HCT116 (cell line): ENCODE measurements at regions not wholly inside any gene's neighbourhood (a gene's known extent, or its start where the extent isn't known, plus 50 kb on each side); places are given as distances from the start of the nearest gene placed in this dataset.

Source experiments
- ATAC-seq: fragments of 200-7000 bp; cut with Tn5 transposase; 2 replicates; pipeline ENCODE4 v1.9.1; 2020; ENCODE audit warnings: mild to moderate bottlenecking, moderate library complexity
- BruUV-seq: library from RNA; stranded (reverse); fragments of 400-500 nt; replicated peaks from 2 replicates; lab custom pipeline; 2021; lab: Mats Ljungman, UMichigan
- CTCF ChIA-PET: fragments of 300-600 bp; sonication (Branson Sonifier 250); formaldehyde crosslinking; loops from one replicate; lab custom pipeline; 2021; ENCODE audit warnings: antibody characterized with exemption; lab: Charles Lee
- POLR2A ChIA-PET: fragments of 300-600, 350-600 bp; sonication (Branson Sonifier 250); formaldehyde crosslinking; loops from one replicate; lab custom pipeline; 2021; ENCODE audit warnings: antibody characterized with exemption; lab: Charles Lee
- RAD21 ChIA-PET, 2 experiments: fragments of 300-600 bp; sonication (Branson Sonifier 250); formaldehyde crosslinking; loops; one replicate each; lab custom pipeline; 2023; ENCODE audit warnings: low total read pairs in 2 of 2; ENCODE audit not compliant: uncharacterized antibody in 2 of 2, unreplicated experiment in 2 of 2, low non-redundant PET in 1 of 2; lab: Charles Lee
- DNase-seq: peaks from one replicate; pipeline ENCODE4 v3.0.0-alpha.2; 2010; ENCODE audit warnings: low read depth, low spot score
- H2AFZ ChIP-seq: fragments of 200-600 bp; shearing (Covaris generic), sonication (generic); 2 replicates; pipeline ENCODE4 v1.6.1; 2017; ENCODE audit warnings: low read depth, mixed run types, mixed read lengths, antibody characterized with exemption, low read length; ENCODE audit not compliant: poor library complexity, severe bottlenecking
- H3K27ac ChIP-seq: 2 replicates; pipeline ENCODE4 v1.5.1; 2012; ENCODE audit warnings: low read depth, low read length
- H3K27me3 ChIP-seq: fragments of 200-600 bp; sonication (generic); 2 replicates; pipeline ENCODE4 v1.6.1; 2016; ENCODE audit warnings: mixed run types, low read length, mixed read lengths; ENCODE audit not compliant: insufficient read depth
- H3K36me3 ChIP-seq, 2 experiments: fragments of 200-500 bp in 1 of 2; fragments of 200-600 bp in 1 of 2; sonication (Bioruptor generic) in 1 of 2; sonication (generic) in 1 of 2; 2 replicates each; pipeline versions ENCODE4 v1.5.1 to v1.6.1; 2014 to 2016; ENCODE audit warnings: low read length in 2 of 2, inconsistent platforms in 1 of 2, mixed read lengths in 1 of 2, mixed run types in 1 of 2; ENCODE audit not compliant: insufficient read depth in 2 of 2, control insufficient read depth in 1 of 2
- H3K4me1 ChIP-seq, 2 experiments: fragments of 200-600 bp in 1 of 2; sonication (generic) in 1 of 2; 2 replicates each; pipeline versions ENCODE4 v1.5.1 to v1.6.1; 2012 to 2017; ENCODE audit warnings: low read length in 2 of 2, inconsistent platforms in 1 of 2, mild to moderate bottlenecking in 1 of 2, mixed read lengths in 1 of 2, mixed run types in 1 of 2, moderate library complexity in 1 of 2; ENCODE audit not compliant: insufficient read depth in 2 of 2, control insufficient read depth in 1 of 2
- H3K4me2 ChIP-seq: fragments of 200-600 bp; sonication (generic); 2 replicates; pipeline ENCODE4 v1.6.1; 2017; ENCODE audit warnings: mixed run types, low read length, mixed read lengths
- H3K4me3 ChIP-seq, 2 experiments: fragments of 200-600 bp in 1 of 2; sonication (generic) in 1 of 2; replicated peaks in 1 of 2; 2 replicates each; pipeline ENCODE4 v1.5.1; 2011 to 2016; ENCODE audit warnings: low read length in 2 of 2, control low read depth in 1 of 2, low read depth in 1 of 2, mild to moderate bottlenecking in 1 of 2, mixed read lengths in 1 of 2, mixed run types in 1 of 2
- H3K79me2 ChIP-seq: fragments of 200-600 bp; sonication (generic); 2 replicates; pipeline ENCODE4 v1.6.1; 2017; ENCODE audit warnings: mild to moderate bottlenecking, mixed run types, low read length, moderate library complexity, mixed read lengths; ENCODE audit not compliant: insufficient read depth
- H3K9ac ChIP-seq: fragments of 200-600 bp; sonication (generic); 2 replicates; pipeline ENCODE4 v1.6.1; 2016; ENCODE audit warnings: low read length, mixed read lengths
- H3K9me2 ChIP-seq: fragments of 200-600 bp; sonication (generic), shearing (Covaris generic); 2 replicates; pipeline ENCODE4 v1.6.1; 2017; ENCODE audit warnings: mixed run types, mild to moderate bottlenecking, moderate library complexity; ENCODE audit not compliant: insufficient read depth
- H3K9me3 ChIP-seq, 2 experiments: fragments of 200-500 bp in 1 of 2; fragments of 200-600 bp in 1 of 2; sonication (Bioruptor generic) in 1 of 2; sonication (generic) in 1 of 2; 2 replicates each; pipeline ENCODE4 v1.6.1; 2014 to 2017; ENCODE audit warnings: low read length in 2 of 2, mixed read lengths in 2 of 2, inconsistent platforms in 1 of 2, low read depth in 1 of 2, mild to moderate bottlenecking in 1 of 2, mixed run types in 1 of 2, moderate library complexity in 1 of 2; ENCODE audit not compliant: control insufficient read depth in 1 of 2, insufficient read depth in 1 of 2
- H4K20me1 ChIP-seq: fragments of 200-600 bp; sonication (generic), shearing (Covaris generic); 2 replicates; pipeline ENCODE4 v1.6.1; 2017; ENCODE audit warnings: mixed run types, mild to moderate bottlenecking, moderate library complexity; ENCODE audit not compliant: insufficient read depth
- CEBPB ChIP-seq: IDR thresholded peaks from 2 replicates; pipeline ENCODE4 v1.6.1; 2012; ENCODE audit warnings: low read depth
- EGR1 ChIP-seq: IDR thresholded peaks from 2 replicates; pipeline ENCODE4 v1.6.1; 2012; ENCODE audit warnings: low read depth
- ELF1 ChIP-seq: IDR thresholded peaks from 2 replicates; pipeline ENCODE4 v1.6.1; 2012; ENCODE audit warnings: low read depth, borderline replicate concordance
- EZH2 ChIP-seq: fragments of 200-600 bp; sonication (generic); IDR thresholded peaks from 2 replicates; pipeline ENCODE4 v1.6.1; 2017; ENCODE audit warnings: antibody characterized with exemption, mixed run types
- JUND ChIP-seq: IDR thresholded peaks from 2 replicates; pipeline ENCODE4 v1.6.1; 2012
- POLR2A ChIP-seq: IDR thresholded peaks from 2 replicates; pipeline ENCODE4 v1.7.0; 2011; ENCODE audit warnings: borderline replicate concordance; ENCODE audit not compliant: insufficient read depth, insufficient read length; ENCODE audit errors: extremely low read depth
- SRF ChIP-seq: IDR thresholded peaks from 2 replicates; pipeline ENCODE4 v1.6.1; 2012; ENCODE audit warnings: low read depth
- TCF7L2 ChIP-seq: IDR thresholded peaks from 2 replicates; pipeline ENCODE4 v1.7.0; 2011; ENCODE audit warnings: borderline replicate concordance, inconsistent platforms; ENCODE audit not compliant: insufficient read depth, insufficient read length; ENCODE audit errors: extremely low read depth
- YY1 ChIP-seq: IDR thresholded peaks from 2 replicates; pipeline ENCODE4 v1.6.1; 2011; ENCODE audit warnings: low read length, low read depth, moderate library complexity, mild to moderate bottlenecking; ENCODE audit not compliant: insufficient replicate concordance; ENCODE audit errors: extremely low read depth
- ZNF274 ChIP-seq: fragments of 200-500 bp; sonication (Bioruptor generic); IDR thresholded peaks from 2 replicates; pipeline ENCODE4 v1.6.1; 2014; ENCODE audit warnings: mild to moderate bottlenecking, low read depth, low read length, inconsistent platforms
- intact Hi-C: fragments of 100-400 bp; cut with micrococcal nuclease; formaldehyde crosslinking; loops from 2 replicates; pipeline ENCODE4 v1.10.0; 2022
- TF ChIP-seq, protein P1 (sequence below): IDR thresholded peaks from 2 replicates; pipeline ENCODE4 v1.6.1; 2012
- TF ChIP-seq, protein P2 (sequence below), 3 experiments: fragments of 200-600 bp in 1 of 3; sonication (generic) in 1 of 3; IDR thresholded peaks in 2 of 3; conservative IDR thresholded peaks in 1 of 3; 2 replicates each; pipeline ENCODE4 v1.5.1; 2012 to 2017; ENCODE audit warnings: low read depth in 2 of 3, low read length in 2 of 3, antibody characterized with exemption in 1 of 3, borderline replicate concordance in 1 of 3, control low read depth in 1 of 3, mild to moderate bottlenecking in 1 of 3, mixed read lengths in 1 of 3, mixed run types in 1 of 3, moderate library complexity in 1 of 3; ENCODE audit not compliant: insufficient read depth in 1 of 3

DNA sequence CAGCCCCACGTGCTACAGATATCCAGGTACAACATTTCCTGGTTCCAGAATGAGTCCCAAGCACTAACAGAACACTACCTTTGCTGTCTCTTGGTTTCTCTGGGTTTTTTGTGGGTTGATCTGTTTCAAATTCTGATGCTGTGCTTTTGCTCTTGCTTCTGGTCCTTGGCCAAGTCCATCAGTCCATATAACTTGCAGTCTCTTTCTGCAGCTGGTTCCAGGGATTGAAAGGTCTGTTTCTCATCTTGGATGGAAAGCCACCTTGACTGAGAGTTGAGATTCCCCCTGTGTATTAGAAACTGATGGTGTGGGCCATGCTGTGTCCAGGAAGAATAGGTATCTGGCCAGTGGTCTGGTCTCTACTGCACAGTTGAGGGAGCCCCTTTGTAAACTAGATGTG lies 171.1 kb downstream of the JCAD start:
- H4K20me1 ChIP-seq, result no peaks in the 10 kb centered on the region
- H3K36me3 ChIP-seq, result no peaks in the 10 kb centered on the region
- H3K79me2 ChIP-seq, result no peaks in the 10 kb centered on the region
- H3K9me3 ChIP-seq, result no peaks in the 10 kb centered on the region
- ChIA-PET CTCF (no interaction called here), RAD21 (no interaction called here), POLR2A (no interaction called here)
- no TSS peak for BruUV-seq
- ATAC-seq (no peak), DNase-seq (no peak)
- no peak overlapping the region for H3K4me3 ChIP-seq
- intact Hi-C loops, result no loop called here
- no peaks in the 10 kb centered on the region for H3K9me2 ChIP-seq
- no peaks in the 10 kb centered on the region for H3K4me1 ChIP-seq
- no peak overlapping the region for H2AFZ ChIP-seq
- H3K9ac ChIP-seq, result no peak overlapping the region
- no peak overlapping the region for H3K27ac ChIP-seq
- H3K27me3 ChIP-seq, result no peaks in the 10 kb centered on the region
- TF ChIP-seq TCF7L2 (no peak), CEBPB (no peak), SRF (no peak), YY1 (no peak), ELF1 (no peak), EGR1 (no peak), POLR2A (no peak), ZNF274 (no peak), EZH2 (no peak), JUND (no peak)
- TF ChIP-seq, protein P1, sequence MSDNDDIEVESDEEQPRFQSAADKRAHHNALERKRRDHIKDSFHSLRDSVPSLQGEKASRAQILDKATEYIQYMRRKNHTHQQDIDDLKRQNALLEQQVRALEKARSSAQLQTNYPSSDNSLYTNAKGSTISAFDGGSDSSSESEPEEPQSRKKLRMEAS, result no peak
- TF ChIP-seq, protein P2, sequence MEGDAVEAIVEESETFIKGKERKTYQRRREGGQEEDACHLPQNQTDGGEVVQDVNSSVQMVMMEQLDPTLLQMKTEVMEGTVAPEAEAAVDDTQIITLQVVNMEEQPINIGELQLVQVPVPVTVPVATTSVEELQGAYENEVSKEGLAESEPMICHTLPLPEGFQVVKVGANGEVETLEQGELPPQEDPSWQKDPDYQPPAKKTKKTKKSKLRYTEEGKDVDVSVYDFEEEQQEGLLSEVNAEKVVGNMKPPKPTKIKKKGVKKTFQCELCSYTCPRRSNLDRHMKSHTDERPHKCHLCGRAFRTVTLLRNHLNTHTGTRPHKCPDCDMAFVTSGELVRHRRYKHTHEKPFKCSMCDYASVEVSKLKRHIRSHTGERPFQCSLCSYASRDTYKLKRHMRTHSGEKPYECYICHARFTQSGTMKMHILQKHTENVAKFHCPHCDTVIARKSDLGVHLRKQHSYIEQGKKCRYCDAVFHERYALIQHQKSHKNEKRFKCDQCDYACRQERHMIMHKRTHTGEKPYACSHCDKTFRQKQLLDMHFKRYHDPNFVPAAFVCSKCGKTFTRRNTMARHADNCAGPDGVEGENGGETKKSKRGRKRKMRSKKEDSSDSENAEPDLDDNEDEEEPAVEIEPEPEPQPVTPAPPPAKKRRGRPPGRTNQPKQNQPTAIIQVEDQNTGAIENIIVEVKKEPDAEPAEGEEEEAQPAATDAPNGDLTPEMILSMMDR (IDR thresholded peaks at IDR 0.05 in 2 of 3, conservative IDR thresholded peaks at IDR 0.05 in 1 of 3; ENCODE audit: borderline replicate concordance in 1 of 3, insufficient read depth in 1 of 3, low read depth in 2 of 3, low read length in 2 of 3), result no peak
- no peak overlapping the region for H3K4me2 ChIP-seq
